ENCODE measurements at regions not wholly inside any gene's neighbourhood (a gene's known extent, or its start where the extent isn't known, plus 50 kb on each side); places are given as distances from the start of the nearest gene placed in this dataset.
"Not testable (repeated sequence)": the region's sequence is repeated elsewhere in the genome, so short reads cannot be mapped to it uniquely, and the experiment has no call there.

DNA sequence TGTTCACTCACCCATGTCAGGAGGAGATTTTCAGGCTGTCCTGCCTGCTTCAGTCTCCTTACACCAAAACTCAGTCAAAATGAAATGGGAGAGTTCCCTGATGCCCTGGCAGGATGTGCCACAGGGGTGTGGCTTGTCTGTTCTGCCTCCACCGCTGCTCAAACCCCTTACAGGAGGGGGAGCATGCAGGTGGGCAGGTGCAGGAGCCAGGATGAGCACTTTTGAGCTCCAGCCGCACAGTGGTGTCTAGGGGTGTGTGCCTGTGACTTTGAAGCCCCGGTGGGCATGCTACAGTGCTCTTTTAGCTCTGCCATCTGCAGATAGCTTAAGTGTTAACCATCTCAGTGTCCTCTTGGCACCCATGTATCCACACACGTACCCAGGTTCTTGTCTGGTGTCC lies 71.9 kb upstream of the IPO5 start:
- no peak for DNase-seq

DNA sequence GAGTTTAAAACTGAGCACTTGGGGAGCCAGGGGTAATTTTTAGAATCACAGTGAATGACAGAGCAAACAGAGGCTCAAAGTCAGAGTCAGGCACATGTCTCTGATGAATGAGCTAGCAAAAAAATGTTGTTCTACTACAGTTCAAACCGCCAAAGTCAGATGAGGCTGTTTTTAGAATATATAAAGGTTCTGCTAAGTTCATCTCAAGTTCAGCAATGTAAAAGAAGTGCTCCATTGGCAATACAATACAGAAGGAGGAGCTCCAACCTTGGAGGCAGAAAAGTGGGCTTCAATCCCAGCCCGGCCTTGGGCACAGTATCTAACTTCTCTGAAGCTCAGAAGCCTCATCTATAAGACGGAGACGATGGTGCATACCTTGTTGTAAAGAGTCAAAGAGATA lies 70.1 kb upstream of the IPO5 start:
- no peak for DNase-seq

DNA sequence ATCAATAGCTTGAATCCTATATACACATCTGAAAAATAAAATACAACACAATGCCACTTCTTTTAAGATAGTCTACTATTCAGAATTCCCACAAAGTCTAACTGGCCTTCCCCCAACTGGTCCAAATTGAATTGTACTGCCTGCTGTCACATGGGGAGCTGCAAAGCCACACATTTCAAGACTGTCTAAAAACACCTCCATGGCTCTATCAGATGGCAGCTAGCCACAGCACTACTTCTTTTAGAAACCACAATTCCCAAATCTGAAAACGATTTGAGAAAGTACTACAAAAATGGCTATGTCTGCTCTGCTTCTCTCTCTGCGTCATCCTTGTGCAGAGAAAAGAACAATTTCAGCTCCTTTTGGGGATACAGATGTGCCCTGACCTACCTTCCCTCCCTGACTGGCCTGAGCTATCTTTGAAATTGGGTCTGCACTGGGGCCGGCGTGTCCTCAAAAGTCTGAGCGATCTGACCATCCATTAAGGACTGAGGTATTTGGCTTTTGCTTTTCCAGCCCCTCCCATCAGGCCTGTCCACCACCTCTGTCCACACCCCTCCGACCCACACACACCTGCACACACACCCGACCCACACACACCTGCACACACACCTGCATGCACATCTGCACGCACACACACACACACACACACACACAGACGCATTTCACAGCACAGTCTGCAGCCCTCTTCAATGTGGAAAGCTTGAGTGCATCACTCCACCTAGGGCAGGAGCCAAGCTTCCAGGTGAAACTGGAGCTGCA lies 68.6 kb upstream of the IPO5 start:
- DNase-seq = no peak

DNA sequence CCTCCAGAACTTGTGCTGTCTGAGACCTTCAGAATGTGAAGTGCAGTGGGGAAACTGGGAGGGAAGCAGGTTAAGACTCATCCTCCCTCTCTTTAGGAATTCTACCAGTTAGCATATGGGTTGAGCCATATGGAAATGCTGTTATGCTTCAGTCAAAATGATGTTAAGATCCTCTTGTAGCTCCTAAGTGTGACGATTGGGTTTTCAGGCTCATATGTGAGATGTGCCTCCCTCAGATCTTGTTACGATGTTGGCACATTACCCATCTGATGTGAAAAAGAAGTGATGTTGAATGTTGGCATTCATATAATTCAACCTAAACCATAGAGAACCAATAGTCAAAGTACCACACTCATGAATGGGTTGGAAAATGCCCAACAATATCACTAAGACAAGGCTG lies 67.8 kb upstream of the IPO5 start:
- DNase-seq = no peak

DNA sequence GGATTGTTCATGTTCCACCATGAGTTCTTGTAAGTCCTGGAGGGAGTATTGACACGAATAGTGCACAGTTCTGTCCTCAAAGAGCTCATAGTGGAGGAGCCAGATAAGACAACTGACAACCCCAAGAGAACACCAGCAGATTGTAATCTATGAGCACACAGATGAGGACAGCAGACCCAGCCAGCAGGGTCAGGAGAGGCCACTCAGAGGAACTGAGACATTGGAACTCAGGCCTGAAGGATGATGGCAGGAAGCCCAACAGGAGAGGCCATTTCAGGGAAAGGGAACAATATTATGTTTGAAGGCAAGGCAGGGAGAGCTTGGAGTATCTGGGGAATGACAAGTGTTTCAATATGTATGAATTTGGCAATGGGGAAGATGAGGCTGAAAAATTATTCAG lies 63.7 kb upstream of the IPO5 start:
- DNase-seq = no peak

DNA sequence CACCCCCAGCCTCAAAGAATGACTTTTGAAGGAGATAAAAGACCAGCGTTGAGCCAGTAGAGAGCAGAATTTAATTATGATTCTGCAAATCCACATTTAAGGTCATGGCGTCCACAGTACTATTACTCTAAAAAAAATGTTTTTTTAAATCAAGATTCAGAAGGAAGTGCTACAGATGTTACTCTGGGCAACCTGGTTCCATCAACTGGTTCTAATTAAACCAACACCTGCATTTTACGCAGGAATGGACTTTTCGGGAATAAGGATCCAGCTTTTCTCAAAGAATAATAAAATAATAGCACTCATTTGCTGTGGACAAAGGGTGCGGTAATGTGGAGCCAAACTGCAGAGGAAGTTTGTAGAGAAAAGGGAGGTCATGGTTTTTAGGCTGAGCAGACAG lies 62.9 kb upstream of the IPO5 start:
- DNase-seq = no peak

DNA sequence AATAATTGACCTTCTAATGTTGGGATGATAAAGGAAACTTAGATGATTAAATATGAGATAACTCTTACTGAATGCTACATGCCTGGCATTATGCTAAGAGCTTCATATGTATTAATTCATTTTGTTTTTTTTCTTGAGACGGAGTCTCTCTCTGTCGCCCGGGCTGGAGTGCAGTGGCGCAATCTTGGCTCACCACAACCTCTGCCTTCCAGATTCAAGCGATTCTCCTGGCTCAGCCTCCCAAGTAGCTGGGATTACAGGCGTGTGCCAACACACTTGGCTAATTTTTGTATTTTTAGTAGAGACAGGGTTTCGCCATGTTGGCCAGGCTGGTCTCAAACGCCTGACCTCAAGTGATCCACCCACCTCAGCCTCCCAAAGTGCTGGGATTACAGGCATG lies 61.5 kb upstream of the IPO5 start:
- DNase-seq = not testable (repeated sequence)

DNA sequence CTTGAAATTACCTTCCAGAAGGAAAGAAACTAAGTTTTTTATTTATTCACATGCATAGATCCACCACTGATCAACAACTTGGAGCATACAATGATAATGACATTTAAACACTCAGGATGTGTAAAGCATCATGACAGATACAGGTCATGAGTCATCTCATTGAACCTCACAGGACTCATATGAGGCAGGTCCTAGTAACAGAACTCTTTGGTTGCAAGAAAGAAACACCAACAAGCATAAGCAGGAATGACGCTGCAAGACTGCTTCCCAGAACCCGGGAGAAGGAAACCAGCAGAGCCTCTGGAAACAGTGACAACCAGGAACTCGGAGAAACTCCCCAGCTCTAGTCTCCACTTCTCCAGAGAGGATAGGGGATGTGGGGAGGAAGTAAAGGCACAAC lies 60.8 kb upstream of the IPO5 start:
- no peak for DNase-seq

DNA sequence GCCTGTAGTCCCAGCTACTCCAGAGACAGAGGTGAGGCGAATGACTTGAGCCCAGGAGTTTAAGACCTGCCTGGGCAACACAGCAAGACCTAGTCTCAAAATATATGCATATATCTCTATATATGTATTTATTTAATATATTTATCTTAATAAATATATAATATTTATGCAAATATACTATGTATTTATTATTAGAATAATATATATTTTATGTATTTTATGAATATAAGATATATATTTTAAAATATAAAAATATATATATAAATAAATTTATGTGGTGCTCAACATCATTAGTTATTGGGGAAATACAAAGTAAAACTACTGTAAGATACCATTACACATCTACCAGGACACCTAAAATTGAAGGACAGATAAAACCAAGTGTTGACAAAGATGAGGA lies 58.1 kb upstream of the IPO5 start:
- no peak for DNase-seq

DNA sequence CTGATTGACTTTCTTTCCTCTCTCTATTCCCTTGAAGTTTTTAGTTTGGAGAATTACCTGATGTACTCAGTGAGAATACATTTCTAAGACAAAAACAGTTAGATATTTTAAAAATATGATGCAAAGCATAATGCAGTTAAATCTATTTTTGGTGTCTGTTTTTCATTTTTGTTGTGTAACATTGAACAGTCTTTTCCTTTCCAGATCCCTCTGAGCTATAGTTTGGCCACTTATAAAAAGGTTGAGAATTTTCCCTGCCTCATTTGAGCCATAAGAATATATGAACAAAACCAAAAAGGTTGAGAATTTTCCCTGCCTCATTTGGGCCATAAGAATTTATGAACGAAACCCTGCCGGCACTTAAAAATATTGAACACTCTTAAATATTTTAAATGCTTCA lies 57.0 kb upstream of the IPO5 start:
- DNase-seq = no peak

DNA sequence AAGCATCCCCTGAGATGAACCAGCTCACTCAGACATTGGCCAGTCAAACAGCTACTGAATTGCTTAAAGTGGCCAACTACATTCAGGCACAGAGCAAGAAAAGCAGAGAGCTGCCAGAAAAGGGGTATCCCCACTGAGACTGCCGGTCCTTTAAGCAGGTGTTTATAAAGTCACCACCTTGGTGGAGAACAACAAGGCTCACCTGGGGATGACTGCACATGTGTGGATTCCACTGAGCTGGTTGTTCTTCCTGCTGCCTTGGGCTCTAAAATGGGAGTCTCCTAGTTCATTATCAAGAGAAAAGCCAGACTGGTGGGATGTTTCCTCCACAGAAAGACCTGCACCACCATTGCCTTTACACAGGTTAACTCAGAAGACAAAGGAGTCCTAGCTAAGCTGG lies 51.8 kb upstream of the IPO5 start:
- peak; percentile 16 for DNase-seq

Data from retina (tissue), 1 donor.